OCI-LY3 (cell line): ENCODE measurements at regions not wholly inside any gene's neighbourhood (a gene's known extent, or its start where the extent isn't known, plus 50 kb on each side); places are given as distances from the start of the nearest gene placed in this dataset.

Experiments
- H2AFZ ChIP-seq: fragments of 200-600, 300-600 bp; shearing (Covaris generic); 2 replicates; pipeline ENCODE4 v1.6.0; 2014; ENCODE audit warnings: antibody characterized with exemption, low read depth, low read length
- H3K27ac ChIP-seq: fragments of 200-600, 300-600 bp; sonication (generic); 2 replicates; pipeline ENCODE4 v1.5.1; 2014; ENCODE audit warnings: mild to moderate bottlenecking, low read length, moderate library complexity, mixed read lengths
- H3K27me3 ChIP-seq: fragments of 200-600, 300-600 bp; sonication (generic); 2 replicates; pipeline ENCODE4 v1.6.1; 2014; ENCODE audit warnings: low read depth, low read length, mixed read lengths
- H3K36me3 ChIP-seq: fragments of 200-600, 300-600 bp; sonication (generic); replicated peaks from 2 replicates; pipeline ENCODE3; 2014; ENCODE audit warnings: low read depth, low read length, mixed read lengths
- H3K4me1 ChIP-seq: fragments of 300-600, 200-600 bp; sonication (generic); 2 replicates; pipeline ENCODE4 v1.6.1; 2014; ENCODE audit warnings: low read length, mixed read lengths
- H3K4me2 ChIP-seq: fragments of 200-600, 300-600 bp; sonication (generic); 2 replicates; pipeline ENCODE4 v1.6.1; 2014; ENCODE audit warnings: low read length, mixed read lengths
- H3K4me3 ChIP-seq: fragments of 300-600, 200-600 bp; sonication (generic); 2 replicates; pipeline ENCODE4 v1.5.1; 2014; ENCODE audit warnings: antibody characterized with exemption, mild to moderate bottlenecking, low read length, moderate library complexity
- H3K79me2 ChIP-seq: fragments of 300-600, 200-600 bp; shearing (Covaris generic); 2 replicates; pipeline ENCODE4 v1.6.1; 2014; ENCODE audit warnings: mild to moderate bottlenecking, low read length, mixed read lengths
- H3K9ac ChIP-seq: fragments of 300-600, 200-600 bp; shearing (Covaris generic); 2 replicates; pipeline ENCODE4 v1.6.0; 2014; ENCODE audit warnings: mild to moderate bottlenecking, low read length, moderate library complexity
- H3K9me3 ChIP-seq: fragments of 200-600, 300-600 bp; shearing (Covaris generic); 2 replicates; pipeline ENCODE4 v1.6.1; 2014; ENCODE audit warnings: low read length, mixed read lengths; ENCODE audit not compliant: insufficient read depth
- H4K20me1 ChIP-seq: fragments of 200-600, 300-600 bp; sonication (generic); 2 replicates; pipeline ENCODE4 v1.6.1; 2016; ENCODE audit warnings: low read length, mixed read lengths; ENCODE audit not compliant: insufficient read depth
- EZH2phosphoT487 ChIP-seq: fragments of 200-600 bp; shearing (Covaris generic); IDR thresholded peaks from 2 replicates; pipeline ENCODE4 v1.6.1; 2018; ENCODE audit warnings: antibody characterized with exemption, mixed run types, low read depth
- TF ChIP-seq, protein P1 (sequence below): fragments of 200-600, 300-600 bp; sonication (generic); IDR thresholded peaks from 2 replicates; pipeline ENCODE4 v1.5.1; 2014; ENCODE audit warnings: antibody characterized with exemption, low read length, low read depth

- TF ChIP-seq, protein P1, sequence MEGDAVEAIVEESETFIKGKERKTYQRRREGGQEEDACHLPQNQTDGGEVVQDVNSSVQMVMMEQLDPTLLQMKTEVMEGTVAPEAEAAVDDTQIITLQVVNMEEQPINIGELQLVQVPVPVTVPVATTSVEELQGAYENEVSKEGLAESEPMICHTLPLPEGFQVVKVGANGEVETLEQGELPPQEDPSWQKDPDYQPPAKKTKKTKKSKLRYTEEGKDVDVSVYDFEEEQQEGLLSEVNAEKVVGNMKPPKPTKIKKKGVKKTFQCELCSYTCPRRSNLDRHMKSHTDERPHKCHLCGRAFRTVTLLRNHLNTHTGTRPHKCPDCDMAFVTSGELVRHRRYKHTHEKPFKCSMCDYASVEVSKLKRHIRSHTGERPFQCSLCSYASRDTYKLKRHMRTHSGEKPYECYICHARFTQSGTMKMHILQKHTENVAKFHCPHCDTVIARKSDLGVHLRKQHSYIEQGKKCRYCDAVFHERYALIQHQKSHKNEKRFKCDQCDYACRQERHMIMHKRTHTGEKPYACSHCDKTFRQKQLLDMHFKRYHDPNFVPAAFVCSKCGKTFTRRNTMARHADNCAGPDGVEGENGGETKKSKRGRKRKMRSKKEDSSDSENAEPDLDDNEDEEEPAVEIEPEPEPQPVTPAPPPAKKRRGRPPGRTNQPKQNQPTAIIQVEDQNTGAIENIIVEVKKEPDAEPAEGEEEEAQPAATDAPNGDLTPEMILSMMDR: no peak
- TF ChIP-seq EZH2phosphoT487: no peak
Measured at GRCh38 chr1:169027607-169028320, 78.7 kb upstream of the ATP1B1 start.

GRCh38 chr1:169031566-169032224 is 74.8 kb upstream of the ATP1B1 start:
- H3K9me3 ChIP-seq: peaks cover 7% of the 10 kb centered on the region
- H3K27me3 ChIP-seq: no peaks in the 10 kb centered on the region
- no peak overlapping the region for H3K4me2 ChIP-seq
- no peak overlapping the region for H3K9ac ChIP-seq
- H4K20me1 ChIP-seq: no peaks in the 10 kb centered on the region
- H2AFZ ChIP-seq: no peak overlapping the region
- peaks cover 19% of the 10 kb centered on the region for H3K4me1 ChIP-seq
- no peak overlapping the region for H3K27ac ChIP-seq
- H3K36me3 ChIP-seq: peaks cover 6% of the 10 kb centered on the region
- TF ChIP-seq, protein P1: no peak
- TF ChIP-seq EZH2phosphoT487: no peak
- no peak overlapping the region for H3K4me3 ChIP-seq
- H3K79me2 ChIP-seq: no peaks in the 10 kb centered on the region

More at GRCh38 chr1:169027607-169028320, 78.7 kb upstream of the ATP1B1 start:
- H3K4me1 ChIP-seq: peaks cover 47% of the 10 kb centered on the region
- no peak overlapping the region for H3K27ac ChIP-seq
- H3K27me3 ChIP-seq: no peaks in the 10 kb centered on the region
- no peaks in the 10 kb centered on the region for H3K9me3 ChIP-seq
- no peaks in the 10 kb centered on the region for H3K36me3 ChIP-seq
- peak overlapping the region; percentile 5 for H3K4me2 ChIP-seq
- H3K79me2 ChIP-seq: no peaks in the 10 kb centered on the region
- H3K4me3 ChIP-seq: no peak overlapping the region
- no peaks in the 10 kb centered on the region for H4K20me1 ChIP-seq
- no peak overlapping the region for H2AFZ ChIP-seq
- no peak overlapping the region for H3K9ac ChIP-seq

DNA sequence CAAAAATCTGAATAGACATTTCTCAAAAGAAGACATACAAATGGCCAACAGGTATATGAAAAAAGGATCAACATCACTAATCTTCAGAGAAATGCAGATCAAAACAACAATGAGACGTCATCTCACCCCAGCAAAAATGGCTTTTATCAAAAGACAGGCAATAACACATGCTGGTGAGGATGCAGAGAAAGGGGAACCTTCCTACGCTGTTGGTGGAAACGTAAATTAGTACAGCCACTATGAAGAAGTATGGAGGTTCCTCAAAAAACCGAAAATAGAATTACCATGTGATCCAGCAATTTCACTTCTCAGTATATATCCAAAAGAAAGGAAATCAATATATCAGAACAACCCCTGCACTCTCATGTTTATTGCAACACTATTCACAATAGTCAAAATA is 65.1 kb upstream of the ATP1B1 start:
- no peaks in the 10 kb centered on the region for H3K79me2 ChIP-seq
- no peak overlapping the region for H3K4me2 ChIP-seq
- H3K27me3 ChIP-seq: no peaks in the 10 kb centered on the region
- peaks cover 11% of the 10 kb centered on the region for H3K36me3 ChIP-seq
- peaks cover 42% of the 10 kb centered on the region for H3K4me1 ChIP-seq
- H3K27ac ChIP-seq: no peak overlapping the region
- no peak overlapping the region for H2AFZ ChIP-seq
- no peak for TF ChIP-seq EZH2phosphoT487
- TF ChIP-seq, protein P1: no peak
- H4K20me1 ChIP-seq: no peaks in the 10 kb centered on the region
- no peak overlapping the region for H3K4me3 ChIP-seq
- H3K9me3 ChIP-seq: peaks cover 24% of the 10 kb centered on the region
- H3K9ac ChIP-seq: no peak overlapping the region

- H3K36me3 ChIP-seq: peaks cover 4% of the 10 kb centered on the region
- no peak overlapping the region for H2AFZ ChIP-seq
- no peaks in the 10 kb centered on the region for H3K27me3 ChIP-seq
- H3K9ac ChIP-seq: no peak overlapping the region
- H3K27ac ChIP-seq: no peak overlapping the region
- no peak overlapping the region for H3K4me3 ChIP-seq
- no peaks in the 10 kb centered on the region for H3K79me2 ChIP-seq
- H4K20me1 ChIP-seq: no peaks in the 10 kb centered on the region
- TF ChIP-seq, protein P1: no peak
- no peak for TF ChIP-seq EZH2phosphoT487
- no peak overlapping the region for H3K4me2 ChIP-seq
- H3K4me1 ChIP-seq: peaks cover 52% of the 10 kb centered on the region
- H3K9me3 ChIP-seq: peaks cover 13% of the 10 kb centered on the region
Measured at GRCh38 chr1:169042377-169042776, 64.1 kb upstream of the ATP1B1 start.
